Mesendoderm (in vitro differentiated cells): ENCODE measurements at regions not wholly inside any gene's neighbourhood (a gene's known extent, or its start where the extent isn't known, plus 50 kb on each side); places are given as distances from the start of the nearest gene placed in this dataset.

Experiments
- DNase-seq: peaks from one replicate; pipeline ENCODE4 v3.0.0; 2013
- H2AK5ac ChIP-seq: 2 replicates; pipeline ENCODE4 v1.6.1; 2013; ENCODE audit warnings: low read length, inconsistent platforms
- H2BK120ac ChIP-seq: 2 replicates; pipeline ENCODE4 v1.6.1; 2013; ENCODE audit warnings: low read depth, mild to moderate bottlenecking, low read length, moderate library complexity, mixed read lengths
- H2BK15ac ChIP-seq: replicated peaks from 2 replicates; pipeline ENCODE4 v1.6.1; 2013; ENCODE audit warnings: low read depth, mild to moderate bottlenecking, moderate library complexity
- H2BK5ac ChIP-seq: 2 replicates; pipeline ENCODE4 v1.6.1; 2013; ENCODE audit warnings: low read length, inconsistent platforms
- H3K18ac ChIP-seq: 2 replicates; pipeline ENCODE4 v1.6.1; 2013; ENCODE audit warnings: mild to moderate bottlenecking, low read length, mixed read lengths
- H3K23ac ChIP-seq: one replicate; pipeline ENCODE4 v1.6.1; 2013; ENCODE audit warnings: low read length
- H3K27ac ChIP-seq: 2 replicates; pipeline ENCODE4 v1.5.1; 2013; ENCODE audit warnings: low read depth, mild to moderate bottlenecking, inconsistent platforms, low read length, moderate library complexity
- H3K27me3 ChIP-seq: 2 replicates; pipeline ENCODE4 v1.6.1; 2013; ENCODE audit warnings: low read length, control low read depth, mild to moderate bottlenecking, inconsistent platforms; ENCODE audit not compliant: insufficient read depth, poor library complexity
- H3K36me3 ChIP-seq: 2 replicates; pipeline ENCODE4 v1.6.1; 2013; ENCODE audit warnings: low read length, inconsistent platforms; ENCODE audit not compliant: control insufficient read depth, insufficient read depth
- H3K4ac ChIP-seq: one replicate; pipeline ENCODE4 v1.6.1; 2013; ENCODE audit warnings: low read depth, mild to moderate bottlenecking, low read length, moderate library complexity
- H3K4me1 ChIP-seq: 2 replicates; pipeline ENCODE4 v1.6.1; 2013; ENCODE audit warnings: low read depth, low read length, inconsistent platforms; ENCODE audit not compliant: control insufficient read depth
- H3K4me2 ChIP-seq: 2 replicates; pipeline ENCODE4 v1.6.1; 2013; ENCODE audit warnings: low read length
- H3K4me3 ChIP-seq: 2 replicates; pipeline ENCODE4 v1.5.1; 2013; ENCODE audit warnings: mild to moderate bottlenecking, low read length
- H3K56ac ChIP-seq: one replicate; pipeline ENCODE4 v1.6.1; 2013; ENCODE audit warnings: low read length
- H3K79me1 ChIP-seq: 2 replicates; pipeline ENCODE4 v1.6.1; 2013; ENCODE audit warnings: low read length, inconsistent platforms
- H3K79me2 ChIP-seq: 2 replicates; pipeline ENCODE4 v1.6.1; 2013; ENCODE audit warnings: mild to moderate bottlenecking, low read length; ENCODE audit not compliant: control insufficient read depth, insufficient read depth
- H3K9ac ChIP-seq: 2 replicates; pipeline ENCODE4 v1.6.1; 2013; ENCODE audit warnings: low read length, inconsistent platforms
- H4K5ac ChIP-seq: one replicate; pipeline ENCODE4 v1.6.1; 2013; ENCODE audit warnings: low read length
- H4K8ac ChIP-seq: one replicate; pipeline ENCODE4 v1.6.1; 2013; ENCODE audit warnings: low read depth, mild to moderate bottlenecking, control low read depth, low read length, moderate library complexity
- WGBS: extraction: QIAGEN DNeasy Blood & Tissue Kit; methylation state at CpG from one replicate; pipeline ENCODE4 v1.1.7; 2013; ENCODE audit warnings: low lambda C conversion rate, missing lambda C conversion rate; ENCODE audit not compliant: insufficient coverage; ENCODE audit errors: extremely low coverage; 5-methylcytosine and 5-hydroxymethylcytosine counted together

- H3K4ac ChIP-seq = no peak overlapping the region
- no peaks in the 10 kb centered on the region for H3K36me3 ChIP-seq
- H3K79me2 ChIP-seq = no peaks in the 10 kb centered on the region
- no peak overlapping the region for H2BK120ac ChIP-seq
- no peak overlapping the region for H3K4me3 ChIP-seq
- no peak overlapping the region for H4K8ac ChIP-seq
- H4K5ac ChIP-seq = no peak overlapping the region
- H3K56ac ChIP-seq = no peak overlapping the region
- no peaks in the 10 kb centered on the region for H3K4me1 ChIP-seq
- no peak for DNase-seq
- WGBS = no CpG with 5 or more reads among the region's 40 CpGs
- no peak overlapping the region for H3K18ac ChIP-seq
- no peak overlapping the region for H3K23ac ChIP-seq
- H2BK15ac ChIP-seq = no peak overlapping the region
- no peak overlapping the region for H3K27ac ChIP-seq
- H3K4me2 ChIP-seq = no peak overlapping the region
- H3K79me1 ChIP-seq = no peaks in the 10 kb centered on the region
- no peaks in the 10 kb centered on the region for H3K27me3 ChIP-seq
- H2AK5ac ChIP-seq = no peak overlapping the region
- no peak overlapping the region for H2BK5ac ChIP-seq
- H3K9ac ChIP-seq = no peak overlapping the region
Measured at GRCh38 chr4:3615386-3616286, 83.4 kb upstream of the LRPAP1 start.

- no CpG with 5 or more reads among the region's 8 CpGs for WGBS
- H3K36me3 ChIP-seq = no peaks in the 10 kb centered on the region
- no peak overlapping the region for H3K4ac ChIP-seq
- DNase-seq = no peak
- H3K4me3 ChIP-seq = no peak overlapping the region
- no peak overlapping the region for H3K18ac ChIP-seq
- no peaks in the 10 kb centered on the region for H3K79me2 ChIP-seq
- H3K27me3 ChIP-seq = no peaks in the 10 kb centered on the region
- no peak overlapping the region for H3K56ac ChIP-seq
- no peak overlapping the region for H2BK120ac ChIP-seq
- no peak overlapping the region for H3K9ac ChIP-seq
- H3K27ac ChIP-seq = no peak overlapping the region
- no peak overlapping the region for H2AK5ac ChIP-seq
- H4K8ac ChIP-seq = no peak overlapping the region
- no peak overlapping the region for H4K5ac ChIP-seq
- no peak overlapping the region for H3K23ac ChIP-seq
- no peaks in the 10 kb centered on the region for H3K79me1 ChIP-seq
- H3K4me1 ChIP-seq = no peaks in the 10 kb centered on the region
- H2BK5ac ChIP-seq = no peak overlapping the region
- no peak overlapping the region for H3K4me2 ChIP-seq
- no peak overlapping the region for H2BK15ac ChIP-seq
Measured at GRCh38 chr4:3614731-3614980, 82.4 kb upstream of the LRPAP1 start.

GRCh38 chr4:3613967-3614730, 81.9 kb upstream of the LRPAP1 start:
- Histone ChIP-seq H3K4me2 (no peak overlapping the region), H3K18ac (no peak overlapping the region), H3K27ac (no peak overlapping the region), H2BK5ac (no peak overlapping the region), H3K9ac (no peak overlapping the region), H3K23ac (no peak overlapping the region), H2AK5ac (no peak overlapping the region), H3K79me2 (no peaks in the 10 kb centered on the region), H3K79me1 (no peaks in the 10 kb centered on the region), H3K56ac (no peak overlapping the region), H4K5ac (no peak overlapping the region), H3K4me3 (no peak overlapping the region), H3K4ac (no peak overlapping the region), H2BK120ac (no peak overlapping the region), H2BK15ac (no peak overlapping the region), H3K27me3 (no peaks in the 10 kb centered on the region), H3K36me3 (no peaks in the 10 kb centered on the region), H4K8ac (no peak overlapping the region), H3K4me1 (no peaks in the 10 kb centered on the region)
- no CpG with 5 or more reads among the region's 25 CpGs for WGBS
- DNase-seq = no peak

GRCh38 chr4:3612934-3613333, 80.7 kb upstream of the LRPAP1 start:
- no peak overlapping the region for H3K9ac ChIP-seq

GRCh38 chr4:3612281-3612680, 80.1 kb upstream of the LRPAP1 start:
- no peaks in the 10 kb centered on the region for H3K79me1 ChIP-seq
- no peak overlapping the region for H3K4me2 ChIP-seq
- no peak overlapping the region for H4K8ac ChIP-seq
- H3K18ac ChIP-seq = no peak overlapping the region
- no peak overlapping the region for H3K56ac ChIP-seq
- no CpG with 5 or more reads among the region's 4 CpGs for WGBS
- no peaks in the 10 kb centered on the region for H3K27me3 ChIP-seq
- no peak overlapping the region for H3K23ac ChIP-seq
- H3K36me3 ChIP-seq = no peaks in the 10 kb centered on the region
- H2BK120ac ChIP-seq = no peak overlapping the region
- DNase-seq = no peak
- H3K79me2 ChIP-seq = no peaks in the 10 kb centered on the region
- H3K4ac ChIP-seq = no peak overlapping the region
- no peaks in the 10 kb centered on the region for H3K4me1 ChIP-seq
- no peak overlapping the region for H2BK15ac ChIP-seq
- no peak overlapping the region for H4K5ac ChIP-seq
- H3K9ac ChIP-seq = no peak overlapping the region
- no peak overlapping the region for H2BK5ac ChIP-seq
- H3K27ac ChIP-seq = no peak overlapping the region
- H2AK5ac ChIP-seq = no peak overlapping the region
- H3K4me3 ChIP-seq = no peak overlapping the region

More at GRCh38 chr4:3612934-3613333, 80.7 kb upstream of the LRPAP1 start:
- H3K18ac ChIP-seq = no peak overlapping the region
- no peaks in the 10 kb centered on the region for H3K4me1 ChIP-seq
- H3K27ac ChIP-seq = no peak overlapping the region
- H3K4me2 ChIP-seq = no peak overlapping the region
- no peak overlapping the region for H3K4ac ChIP-seq
- H3K79me2 ChIP-seq = no peaks in the 10 kb centered on the region
- H4K8ac ChIP-seq = no peak overlapping the region
- H2BK15ac ChIP-seq = no peak overlapping the region
- no peak overlapping the region for H2BK5ac ChIP-seq
- H3K27me3 ChIP-seq = no peaks in the 10 kb centered on the region
- no peak overlapping the region for H3K56ac ChIP-seq
- no peak overlapping the region for H2BK120ac ChIP-seq
- H2AK5ac ChIP-seq = no peak overlapping the region
- no peak overlapping the region for H3K23ac ChIP-seq
- H3K79me1 ChIP-seq = no peaks in the 10 kb centered on the region
- H3K4me3 ChIP-seq = no peak overlapping the region
- WGBS = no CpG with 5 or more reads among the region's 1 CpG
- no peaks in the 10 kb centered on the region for H3K36me3 ChIP-seq
- DNase-seq = no peak
- H4K5ac ChIP-seq = no peak overlapping the region
